GM23338 (cell line): ENCODE measurements at regions not wholly inside any gene's neighbourhood (a gene's known extent, or its start where the extent isn't known, plus 50 kb on each side); places are given as distances from the start of the nearest gene placed in this dataset.

ENCODE experiments used
- ATAC-seq: fragments of 200-7000 bp; cut with Tn5 transposase; 3 replicates; pipeline ENCODE4 v1.9.1; 2020
- DNase-seq: peaks from one replicate; pipeline ENCODE4 v3.0.0-alpha.2; 2015; ENCODE audit warnings: low spot score
- H2AFZ ChIP-seq: fragments of 200-600 bp; sonication (generic); 2 replicates; pipeline ENCODE4 v1.8.0; 2016; ENCODE audit warnings: antibody characterized with exemption, mild to moderate bottlenecking, moderate library complexity
- H3F3A ChIP-seq: fragments of 200-600 bp; sonication (generic); replicated peaks from 2 replicates; pipeline ENCODE4 v1.8.0; 2017; ENCODE audit warnings: antibody characterized with exemption, mixed run types, low read depth
- H3K27ac ChIP-seq: fragments of 200-600 bp; sonication (generic); 2 replicates; pipeline ENCODE4 v1.6.1; 2016; ENCODE audit warnings: low read depth
- H3K27me3 ChIP-seq: fragments of 200-600 bp; sonication (generic); 2 replicates; pipeline ENCODE4 v1.8.0; 2016; ENCODE audit warnings: mild to moderate bottlenecking, mixed run types, moderate library complexity; ENCODE audit not compliant: insufficient read depth
- H3K36me3 ChIP-seq: fragments of 200-600 bp; sonication (generic); 2 replicates; pipeline ENCODE4 v1.8.0; 2016; ENCODE audit warnings: mild to moderate bottlenecking; ENCODE audit not compliant: insufficient read depth
- H3K4me1 ChIP-seq: fragments of 200-600 bp; sonication (generic); 2 replicates; pipeline ENCODE4 v1.8.0; 2016; ENCODE audit warnings: mild to moderate bottlenecking, moderate library complexity; ENCODE audit not compliant: insufficient read depth
- H3K4me2 ChIP-seq: fragments of 200-600 bp; sonication (generic); 2 replicates; pipeline ENCODE4 v1.7.1; 2017; ENCODE audit warnings: mixed run types
- H3K4me3 ChIP-seq: fragments of 200-600 bp; sonication (generic); 2 replicates; pipeline ENCODE4 v1.6.1; 2016; ENCODE audit warnings: mixed run types
- H3K79me2 ChIP-seq: fragments of 200-600 bp; sonication (generic); replicated peaks from 2 replicates; pipeline ENCODE4 v1.8.0; 2017; ENCODE audit warnings: mild to moderate bottlenecking; ENCODE audit not compliant: insufficient read depth
- H3K9me2 ChIP-seq: fragments of 200-600 bp; sonication (generic); 2 replicates; pipeline ENCODE4 v1.8.0; 2017; ENCODE audit not compliant: insufficient read depth
- H4K20me1 ChIP-seq: fragments of 200-600 bp; sonication (generic); replicated peaks from 2 replicates; pipeline ENCODE4 v1.8.0; 2017; ENCODE audit warnings: mild to moderate bottlenecking; ENCODE audit not compliant: insufficient read depth
- H3K27ac Mint-ChIP-seq: 2 replicates; pipeline ENCODE4 v1.8.0; 2020; ENCODE audit warnings: inconsistent platforms, mild to moderate bottlenecking, moderate library complexity, mixed read lengths
- H3K27me3 Mint-ChIP-seq: 3 replicates; pipeline ENCODE4 v1.8.0; 2022; ENCODE audit warnings: low read depth, mild to moderate bottlenecking, moderate library complexity, mixed read lengths, inconsistent platforms; ENCODE audit not compliant: insufficient read depth, poor library complexity
- H3K36me3 Mint-ChIP-seq: 3 replicates; pipeline ENCODE4 v1.8.0; 2021; ENCODE audit warnings: low read depth, mild to moderate bottlenecking, inconsistent platforms, moderate library complexity, mixed read lengths
- H3K4me1 Mint-ChIP-seq: 3 replicates; pipeline ENCODE4 v1.8.0; 2020; ENCODE audit warnings: mild to moderate bottlenecking, inconsistent platforms, mixed read lengths
- H3K4me3 Mint-ChIP-seq: 3 replicates; pipeline ENCODE4 v1.8.0; 2021; ENCODE audit warnings: moderate library complexity, mild to moderate bottlenecking, inconsistent platforms, mixed read lengths
- H3K9me3 Mint-ChIP-seq: 3 replicates; pipeline ENCODE4 v1.8.0; 2020; ENCODE audit warnings: moderate library complexity, mild to moderate bottlenecking, inconsistent platforms, mixed read lengths
- CREB1 ChIP-seq: fragments of 250-450 bp; sonication (Bioruptor Pico); IDR thresholded peaks from 2 replicates; pipeline ENCODE4 v1.5.0; 2020; ENCODE audit warnings: low read depth, mild to moderate bottlenecking, moderate library complexity
- EZH2phosphoT487 ChIP-seq: fragments of 200-600 bp; sonication (generic); IDR thresholded peaks from one replicate; pipeline ENCODE4 v1.8.1; 2018; ENCODE audit warnings: antibody characterized with exemption; ENCODE audit not compliant: unreplicated experiment
- JUNB ChIP-seq: IDR thresholded peaks from one replicate; pipeline ENCODE4 v1.6.1; 2016; ENCODE audit warnings: antibody characterized with exemption; ENCODE audit not compliant: unreplicated experiment
- NANOG ChIP-seq: IDR thresholded peaks from 2 replicates; pipeline ENCODE4 v1.6.1; 2016; ENCODE audit warnings: antibody characterized with exemption, borderline replicate concordance
- POLR2AphosphoS5 ChIP-seq: IDR thresholded peaks from 2 replicates; pipeline ENCODE4 v1.6.1; 2016; ENCODE audit warnings: antibody characterized with exemption, low read depth
- REST ChIP-seq: IDR thresholded peaks from one replicate; pipeline ENCODE4 v1.6.1; 2018; ENCODE audit warnings: antibody characterized with exemption; ENCODE audit not compliant: unreplicated experiment
- STAT1 ChIP-seq: IDR thresholded peaks from one replicate; pipeline ENCODE4 v1.6.1; 2016; ENCODE audit warnings: antibody characterized with exemption; ENCODE audit not compliant: unreplicated experiment
- ZNF114 ChIP-seq: fragments of 250-450 bp; sonication (Bioruptor Pico); IDR thresholded peaks from 2 replicates; pipeline ENCODE4 v1.5.0; 2020; ENCODE audit warnings: mild to moderate bottlenecking, moderate library complexity
- ZNF331 ChIP-seq: fragments of 250-450 bp; sonication (Bioruptor Pico); IDR thresholded peaks from 2 replicates; pipeline ENCODE4 v1.5.0; 2020; ENCODE audit warnings: low read depth, mild to moderate bottlenecking, moderate library complexity
- TF ChIP-seq, protein P1 (sequence below): IDR thresholded peaks from 2 replicates; pipeline ENCODE4 v1.6.1; 2016; ENCODE audit warnings: antibody characterized with exemption
- TF ChIP-seq, protein P2 (sequence below), 2 experiments: fragments of 200-600 bp in 1 of 2; sonication (generic) in 1 of 2; conservative IDR thresholded peaks; 2 replicates each; pipeline versions ENCODE4 v1.5.1 to v1.6.1; 2016 to 2017; ENCODE audit warnings: antibody characterized with exemption in 2 of 2, low read depth in 2 of 2, mild to moderate bottlenecking in 2 of 2, moderate library complexity in 1 of 2

- H3K9me2 ChIP-seq, result peaks cover 3% of the 10 kb centered on the region; the same call in 1 of the 2 replicates
- no peaks in the 10 kb centered on the region for H4K20me1 ChIP-seq
- no peaks in the 10 kb centered on the region for H3K36me3 ChIP-seq
- H3K27ac Mint-ChIP-seq, result no peak overlapping the region
- H3K4me3 Mint-ChIP-seq, result no peak overlapping the region
- ATAC-seq (no peak), DNase-seq (no peak)
- no peaks in the 10 kb centered on the region for H3K27me3 ChIP-seq
- H3K27me3 Mint-ChIP-seq, result no peaks in the 10 kb centered on the region
- H3F3A ChIP-seq, result no peaks in the 10 kb centered on the region
- no peaks in the 10 kb centered on the region; the same call in 2 of the 3 replicates for H3K9me3 Mint-ChIP-seq
- H3K4me1 Mint-ChIP-seq, result no peaks in the 10 kb centered on the region
- H2AFZ ChIP-seq, result no peak overlapping the region
- TF ChIP-seq ZNF114 (no peak), JUNB (no peak), EZH2phosphoT487 (no peak), ZNF331 (no peak), POLR2AphosphoS5 (no peak)
- H3K36me3 Mint-ChIP-seq, result no peaks in the 10 kb centered on the region
- no peak overlapping the region for H3K27ac ChIP-seq
- no peak overlapping the region for H3K4me3 ChIP-seq
- no peaks in the 10 kb centered on the region for H3K79me2 ChIP-seq
- no peak overlapping the region for H3K4me2 ChIP-seq
- H3K4me1 ChIP-seq, result no peaks in the 10 kb centered on the region
Measured at GRCh38 chr5:115413651-115414050, 117.2 kb upstream of the CCDC112 start.

DNA sequence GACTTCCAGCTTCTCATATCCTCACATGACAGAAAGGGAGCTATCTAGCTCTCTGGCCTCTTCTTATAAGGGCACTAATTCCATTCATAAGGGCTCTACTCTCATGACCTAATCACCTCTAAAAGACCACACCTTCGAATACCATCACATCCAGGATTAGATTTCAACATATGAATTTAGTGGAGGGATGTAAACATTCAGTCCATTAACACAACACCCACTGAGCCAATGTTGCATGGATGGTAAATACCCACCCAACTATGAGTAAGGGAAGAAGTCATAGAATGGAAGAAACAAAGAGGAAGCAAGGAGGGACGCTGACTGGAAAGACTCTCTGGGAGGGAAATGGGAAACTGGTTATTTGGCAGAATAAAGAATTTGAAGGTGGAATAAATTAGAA is 112.6 kb upstream of the CCDC112 start:
- H3K27ac Mint-ChIP-seq, result no peak overlapping the region
- H3K27me3 Mint-ChIP-seq, result no peaks in the 10 kb centered on the region
- no peak overlapping the region for H3K4me3 Mint-ChIP-seq
- no peak overlapping the region for H2AFZ ChIP-seq
- no peaks in the 10 kb centered on the region for H3K36me3 ChIP-seq
- peaks cover 3% of the 10 kb centered on the region; the same call in 1 of the 2 replicates for H3K9me2 ChIP-seq
- no peak overlapping the region for H3K4me2 ChIP-seq
- no peaks in the 10 kb centered on the region for H4K20me1 ChIP-seq
- no peaks in the 10 kb centered on the region for H3K36me3 Mint-ChIP-seq
- H3K4me1 Mint-ChIP-seq, result no peaks in the 10 kb centered on the region
- no peak overlapping the region for H3K27ac ChIP-seq
- no peaks in the 10 kb centered on the region for H3F3A ChIP-seq
- no peaks in the 10 kb centered on the region for H3K4me1 ChIP-seq
- H3K27me3 ChIP-seq, result no peaks in the 10 kb centered on the region
- ATAC-seq (no peak), DNase-seq (no peak)
- no peak overlapping the region for H3K4me3 ChIP-seq
- H3K9me3 Mint-ChIP-seq, result no peaks in the 10 kb centered on the region; the same call in 2 of the 3 replicates
- no peaks in the 10 kb centered on the region for H3K79me2 ChIP-seq
- TF ChIP-seq JUNB, result no peak
- TF ChIP-seq, protein P1, sequence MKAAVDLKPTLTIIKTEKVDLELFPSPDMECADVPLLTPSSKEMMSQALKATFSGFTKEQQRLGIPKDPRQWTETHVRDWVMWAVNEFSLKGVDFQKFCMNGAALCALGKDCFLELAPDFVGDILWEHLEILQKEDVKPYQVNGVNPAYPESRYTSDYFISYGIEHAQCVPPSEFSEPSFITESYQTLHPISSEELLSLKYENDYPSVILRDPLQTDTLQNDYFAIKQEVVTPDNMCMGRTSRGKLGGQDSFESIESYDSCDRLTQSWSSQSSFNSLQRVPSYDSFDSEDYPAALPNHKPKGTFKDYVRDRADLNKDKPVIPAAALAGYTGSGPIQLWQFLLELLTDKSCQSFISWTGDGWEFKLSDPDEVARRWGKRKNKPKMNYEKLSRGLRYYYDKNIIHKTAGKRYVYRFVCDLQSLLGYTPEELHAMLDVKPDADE, result no peak
- no peak for TF ChIP-seq CREB1 (CRISPR knock-in tag)
- no peak for TF ChIP-seq STAT1
- no peak for TF ChIP-seq NANOG
- TF ChIP-seq, protein P2, sequence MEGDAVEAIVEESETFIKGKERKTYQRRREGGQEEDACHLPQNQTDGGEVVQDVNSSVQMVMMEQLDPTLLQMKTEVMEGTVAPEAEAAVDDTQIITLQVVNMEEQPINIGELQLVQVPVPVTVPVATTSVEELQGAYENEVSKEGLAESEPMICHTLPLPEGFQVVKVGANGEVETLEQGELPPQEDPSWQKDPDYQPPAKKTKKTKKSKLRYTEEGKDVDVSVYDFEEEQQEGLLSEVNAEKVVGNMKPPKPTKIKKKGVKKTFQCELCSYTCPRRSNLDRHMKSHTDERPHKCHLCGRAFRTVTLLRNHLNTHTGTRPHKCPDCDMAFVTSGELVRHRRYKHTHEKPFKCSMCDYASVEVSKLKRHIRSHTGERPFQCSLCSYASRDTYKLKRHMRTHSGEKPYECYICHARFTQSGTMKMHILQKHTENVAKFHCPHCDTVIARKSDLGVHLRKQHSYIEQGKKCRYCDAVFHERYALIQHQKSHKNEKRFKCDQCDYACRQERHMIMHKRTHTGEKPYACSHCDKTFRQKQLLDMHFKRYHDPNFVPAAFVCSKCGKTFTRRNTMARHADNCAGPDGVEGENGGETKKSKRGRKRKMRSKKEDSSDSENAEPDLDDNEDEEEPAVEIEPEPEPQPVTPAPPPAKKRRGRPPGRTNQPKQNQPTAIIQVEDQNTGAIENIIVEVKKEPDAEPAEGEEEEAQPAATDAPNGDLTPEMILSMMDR (conservative IDR thresholded peaks at IDR 0.05; ENCODE audit: low read depth in 2 of 2), result no peak
- no peak for TF ChIP-seq REST
